Anterior cingulate cortex (tissue), 58 donors: ENCODE measurements at regions not wholly inside any gene's neighbourhood (a gene's known extent, or its start where the extent isn't known, plus 50 kb on each side); places are given as distances from the start of the nearest gene placed in this dataset.

Experiments
- DNase-seq, 58 donors: peaks; one replicate each; lab custom pipeline; 2025; lab: John Stamatoyannopoulos, UW

DNA sequence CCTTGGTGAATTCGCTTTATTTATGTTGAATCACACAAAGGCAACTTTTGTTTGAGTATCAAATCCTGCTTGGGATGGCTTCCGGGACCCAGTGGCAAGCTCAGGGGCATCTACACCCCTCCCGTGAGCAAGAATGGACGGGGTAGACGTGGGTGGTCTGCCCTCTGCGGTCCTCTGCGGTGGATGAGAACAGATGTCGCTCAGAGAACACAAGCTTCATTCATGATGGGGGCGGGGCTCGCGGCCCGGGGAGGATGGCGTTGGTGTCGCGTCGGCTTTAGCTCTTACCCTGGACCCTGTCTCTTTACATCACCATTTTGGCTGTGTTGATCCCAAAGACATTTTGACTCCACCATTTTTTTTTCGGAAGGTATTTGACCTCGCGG is 158.5 kb upstream of the RTL1 start:
- no peak for DNase-seq

DNA sequence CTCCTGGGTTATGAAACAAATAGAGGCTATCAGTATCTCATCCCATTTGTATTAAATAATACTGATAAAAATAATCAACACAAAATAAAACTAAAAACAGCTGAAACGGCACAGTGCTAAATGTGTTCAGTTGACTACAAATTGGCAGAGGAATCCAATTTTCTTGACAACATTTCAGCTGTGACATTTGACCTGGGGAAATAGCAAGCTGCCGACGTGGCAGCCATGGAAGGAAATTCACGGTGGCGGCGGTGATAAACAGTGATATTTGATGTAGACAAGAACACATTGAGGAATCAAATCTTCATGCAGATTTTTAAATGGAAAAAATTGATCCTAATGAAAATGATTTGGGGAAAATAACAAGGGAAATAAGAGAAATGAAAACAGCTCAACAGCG is 159.1 kb upstream of the RTL1 start:
- no peak for DNase-seq

DNA sequence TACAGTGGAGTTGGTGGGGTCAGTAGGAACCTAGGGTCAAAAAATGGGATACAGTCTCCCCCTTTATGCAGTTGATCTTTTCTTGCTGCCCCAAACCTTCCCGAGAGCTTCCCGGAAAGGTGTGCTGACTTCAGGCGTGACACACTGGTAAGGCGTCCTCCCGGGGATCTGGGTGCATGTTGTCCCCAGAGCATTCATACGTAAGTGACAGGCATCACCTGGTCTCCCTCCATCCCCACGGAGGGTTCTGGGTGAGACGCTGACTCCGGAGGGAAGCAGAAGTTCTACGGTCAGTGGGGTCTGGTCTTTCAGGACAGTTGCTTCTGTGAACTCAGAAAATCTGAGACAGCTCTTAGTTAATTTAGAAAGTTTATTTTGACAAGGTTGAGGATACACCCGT is 159.6 kb upstream of the RTL1 start:
- DNase-seq = no peak

DNA sequence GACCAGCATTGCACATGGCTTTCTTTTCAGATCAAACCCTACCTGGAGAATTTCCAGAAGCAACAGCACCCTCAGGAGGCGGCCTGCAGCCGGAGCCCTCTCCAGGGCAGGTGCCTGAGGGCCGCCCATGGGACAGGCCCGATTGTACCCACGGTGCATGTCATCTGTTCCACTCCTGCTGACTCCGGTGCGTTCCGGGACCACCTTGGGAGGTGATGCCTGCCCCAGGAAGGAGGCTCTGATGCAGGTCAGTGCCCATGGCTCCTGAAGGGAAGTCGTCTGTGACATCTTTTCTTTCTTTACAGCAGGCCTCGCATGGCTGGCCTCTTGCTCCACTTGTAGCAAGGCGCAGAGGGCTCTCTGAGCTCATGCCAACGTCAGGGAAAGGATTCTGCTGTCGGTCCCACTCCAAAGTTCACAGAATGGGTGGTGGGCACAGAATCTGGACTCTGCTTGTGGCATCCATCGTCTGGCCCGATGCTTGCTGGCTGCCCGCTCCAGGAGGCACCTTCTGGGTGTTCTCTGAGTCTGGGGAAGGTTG is 160.7 kb upstream of the RTL1 start:
- no peak for DNase-seq

DNA sequence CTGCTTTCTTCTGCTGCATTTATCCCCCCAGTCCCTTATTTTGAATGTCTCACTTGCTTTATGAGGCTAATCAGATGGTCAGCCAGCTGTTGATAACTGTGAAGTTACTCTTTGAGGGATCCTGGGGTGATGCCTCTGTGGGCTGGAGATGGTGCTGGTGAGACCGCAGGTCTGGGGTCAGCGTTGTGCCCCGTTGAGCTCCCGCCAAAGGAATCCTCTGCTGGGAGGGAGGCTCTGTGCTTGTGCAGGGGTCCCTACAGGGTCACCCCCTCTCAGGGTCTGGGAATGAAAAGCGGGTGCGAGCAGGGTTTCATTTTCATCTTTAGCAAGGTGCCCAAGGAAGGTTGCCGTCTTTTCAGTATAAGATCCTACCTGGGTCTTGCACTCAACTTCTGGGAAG is 161.2 kb upstream of the RTL1 start:
- DNase-seq = no peak

DNA sequence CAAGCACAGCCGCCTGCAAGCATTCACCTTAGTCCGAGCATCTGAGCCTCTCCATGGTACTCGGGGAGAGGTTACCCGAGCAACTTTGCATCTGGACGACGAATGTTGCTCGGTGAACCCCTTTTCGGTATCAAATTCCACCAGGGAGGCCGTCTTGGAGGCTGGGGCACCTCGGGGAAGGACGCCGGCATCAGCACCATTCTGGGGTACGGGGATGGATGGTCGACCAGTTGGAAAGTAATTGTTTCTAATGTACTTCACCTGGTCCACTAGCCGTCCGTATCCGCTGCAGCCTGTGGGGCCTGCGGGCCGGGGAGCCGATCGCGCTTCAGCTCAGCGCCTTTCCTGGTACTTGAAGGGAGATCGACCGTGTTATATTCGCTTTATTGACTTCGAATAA is 161.7 kb upstream of the RTL1 start:
- no peak for DNase-seq

DNA sequence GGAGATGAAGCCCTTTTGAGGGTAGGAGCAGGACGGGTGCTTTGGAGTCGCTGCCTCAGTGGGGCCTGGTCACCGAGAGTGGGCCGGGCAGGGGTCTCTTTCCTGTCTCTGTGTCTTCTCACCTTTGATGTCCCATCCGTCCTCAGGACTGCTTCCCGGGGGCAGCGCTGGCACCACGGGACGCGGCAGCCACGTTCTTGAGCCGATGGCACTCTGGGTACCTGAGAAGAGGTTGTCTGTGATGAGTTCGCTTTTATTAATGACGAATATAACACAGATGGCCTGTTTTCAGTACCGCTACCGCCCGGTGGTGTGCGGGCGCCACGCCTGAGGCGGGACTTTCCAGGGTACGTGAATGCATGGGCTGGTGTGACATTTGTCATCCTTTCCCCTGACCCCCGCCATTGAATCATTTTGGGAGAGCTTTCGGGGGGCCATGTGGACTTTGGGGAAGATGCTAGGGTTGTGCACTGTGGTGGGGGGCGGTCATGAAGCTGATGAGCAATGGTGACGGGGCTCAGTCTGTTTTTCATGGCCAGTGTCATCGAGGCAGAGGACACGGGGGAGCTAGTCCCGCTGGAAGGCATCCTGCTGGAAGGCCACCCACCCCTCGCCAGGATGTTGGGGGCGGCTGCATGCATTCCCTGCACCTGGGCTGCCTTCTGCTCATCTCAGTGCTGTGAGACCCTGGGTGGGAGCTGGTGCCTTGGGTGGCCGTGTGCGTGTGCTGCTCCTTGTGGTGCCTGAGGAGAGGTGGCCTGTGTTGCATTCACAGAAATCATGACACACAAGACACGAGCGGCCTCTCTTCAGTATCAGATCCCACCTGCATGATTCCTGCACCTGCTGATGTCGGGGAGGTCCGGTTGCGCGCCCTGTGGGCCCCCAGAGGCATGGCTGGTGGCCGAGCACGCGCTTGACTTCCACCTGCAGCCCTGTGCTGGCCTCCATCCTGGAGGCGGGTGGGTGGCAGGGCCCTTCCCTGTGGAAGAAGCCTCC is 162.5 kb upstream of the RTL1 start:
- DNase-seq = no peak

DNA sequence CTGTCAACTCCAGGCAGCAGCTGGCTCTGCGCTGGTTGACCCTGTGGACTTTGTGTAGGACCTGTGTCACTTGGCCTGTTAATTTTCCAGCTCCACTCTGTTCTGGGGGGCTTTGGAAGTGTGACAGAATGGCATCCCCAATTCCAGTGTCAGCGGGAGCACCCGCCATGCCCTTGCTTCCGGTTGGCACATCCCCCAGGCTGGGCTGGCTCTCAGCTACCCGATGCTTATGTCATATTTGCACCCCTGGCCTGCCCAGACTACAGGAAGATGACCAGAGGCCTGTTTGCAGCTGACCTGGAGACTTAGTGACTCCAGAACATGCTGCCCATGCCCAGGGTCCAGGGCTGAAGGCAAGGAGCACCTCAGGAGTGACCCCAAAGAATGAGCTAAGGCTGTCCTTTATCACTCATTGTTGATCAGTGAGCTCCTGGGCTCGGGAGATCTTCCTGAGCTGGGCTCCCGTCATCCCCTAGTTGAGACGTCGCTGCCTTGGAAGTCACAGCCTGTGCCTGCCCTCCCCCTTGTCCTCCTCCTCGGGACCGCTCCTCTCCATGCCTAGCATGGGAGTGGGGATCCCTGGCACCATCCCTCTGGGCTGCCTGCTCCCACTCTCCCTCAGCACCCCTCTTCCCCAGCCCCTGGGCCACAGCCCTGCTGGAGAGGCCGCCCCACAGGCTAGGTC is 163.4 kb upstream of the RTL1 start:
- DNase-seq = no peak

DNA sequence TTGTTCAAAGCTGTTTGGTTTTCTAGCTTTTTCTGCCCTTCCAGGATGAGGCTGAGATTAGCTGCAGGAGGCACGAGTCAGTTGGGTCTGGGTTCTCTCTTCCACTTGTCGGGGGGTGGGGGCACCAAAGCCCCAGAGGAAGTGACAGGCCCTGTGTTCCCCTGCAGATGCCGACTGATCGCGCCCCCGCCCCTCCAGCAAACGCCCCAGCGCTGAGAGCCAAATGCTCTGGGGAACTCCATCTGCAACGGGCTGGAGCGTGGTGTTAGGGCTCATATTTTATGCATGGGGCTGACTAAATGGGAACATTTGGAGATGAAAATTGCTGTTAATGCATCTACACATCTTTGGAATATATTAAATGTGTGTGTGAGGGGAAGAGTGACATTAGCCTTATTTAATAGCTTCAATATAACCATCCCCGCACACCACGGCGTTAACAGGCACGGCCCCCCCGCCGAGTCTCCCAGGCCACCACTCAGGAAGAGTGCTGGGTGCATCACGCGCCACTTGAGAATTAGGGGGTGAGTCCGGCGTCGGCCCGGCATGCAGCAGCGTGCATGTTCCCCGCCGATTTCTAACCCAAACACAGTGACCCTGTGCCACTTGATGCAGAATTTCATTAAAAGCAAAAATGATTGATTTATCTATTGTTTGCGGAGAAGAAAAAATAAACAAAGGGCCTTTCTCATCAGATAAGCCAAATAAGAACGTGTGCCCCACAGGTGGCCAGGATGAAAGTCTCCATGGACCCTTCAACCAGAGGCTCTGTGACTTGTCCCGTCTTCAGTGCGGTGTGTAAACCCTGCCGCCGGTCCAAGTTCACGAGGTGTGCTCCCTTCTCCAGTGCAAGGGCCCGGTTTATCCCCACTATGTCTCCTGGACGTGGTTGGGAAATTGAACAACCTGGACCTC is 165.0 kb upstream of the RTL1 start:
- DNase-seq = peak in 2 of 58 donors; percentile 22

DNA sequence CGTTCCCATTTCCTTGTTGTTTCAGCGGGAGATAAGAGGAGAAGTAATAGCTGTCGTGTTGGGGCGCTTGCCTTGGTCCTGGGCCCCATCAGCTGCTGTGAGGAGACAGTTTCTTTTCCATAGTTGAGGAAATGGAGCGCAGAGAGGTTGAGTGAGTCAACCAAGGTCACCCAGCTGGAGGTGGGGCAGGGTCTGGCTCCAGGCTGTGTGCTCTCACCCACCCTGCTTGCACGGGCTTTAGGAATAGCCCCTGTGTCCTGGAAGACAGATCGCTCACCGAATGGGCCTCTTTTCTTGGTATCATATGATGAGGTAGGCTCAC is 165.7 kb upstream of the RTL1 start:
- no peak for DNase-seq

DNA sequence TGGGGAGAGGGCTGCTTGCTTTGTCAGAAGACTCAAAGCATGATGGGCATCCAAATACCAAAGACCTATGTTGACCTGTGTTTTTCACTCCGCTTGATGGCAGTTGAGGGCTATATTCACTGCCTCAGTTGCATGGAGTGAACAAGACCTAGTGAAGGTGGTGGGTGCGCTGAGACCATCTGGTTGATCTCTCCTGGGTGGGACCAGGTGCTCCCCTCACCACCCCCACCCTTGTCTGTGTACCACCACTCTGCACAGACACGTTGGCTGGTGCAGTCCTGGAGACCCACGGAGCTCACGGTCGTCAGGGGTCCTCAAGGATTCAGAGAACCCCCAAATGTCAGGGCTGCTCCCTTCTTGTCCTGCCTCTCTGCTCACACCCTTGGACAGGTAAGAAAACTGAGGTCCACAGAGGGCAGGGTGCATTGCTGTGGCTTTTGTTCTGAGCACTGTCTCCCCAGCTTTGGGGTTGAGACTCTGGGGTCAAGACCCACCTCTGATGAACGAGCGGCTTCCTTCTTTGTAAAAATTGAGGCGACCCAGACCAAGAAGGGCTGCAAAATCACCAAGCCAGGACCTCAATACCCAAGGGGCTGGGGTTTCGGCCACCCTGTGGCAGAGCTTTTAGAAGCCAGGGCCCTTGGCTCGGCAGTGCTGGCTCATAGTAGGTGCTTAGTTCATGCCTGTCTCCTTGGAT is 166.3 kb upstream of the RTL1 start:
- DNase-seq = no peak

DNA sequence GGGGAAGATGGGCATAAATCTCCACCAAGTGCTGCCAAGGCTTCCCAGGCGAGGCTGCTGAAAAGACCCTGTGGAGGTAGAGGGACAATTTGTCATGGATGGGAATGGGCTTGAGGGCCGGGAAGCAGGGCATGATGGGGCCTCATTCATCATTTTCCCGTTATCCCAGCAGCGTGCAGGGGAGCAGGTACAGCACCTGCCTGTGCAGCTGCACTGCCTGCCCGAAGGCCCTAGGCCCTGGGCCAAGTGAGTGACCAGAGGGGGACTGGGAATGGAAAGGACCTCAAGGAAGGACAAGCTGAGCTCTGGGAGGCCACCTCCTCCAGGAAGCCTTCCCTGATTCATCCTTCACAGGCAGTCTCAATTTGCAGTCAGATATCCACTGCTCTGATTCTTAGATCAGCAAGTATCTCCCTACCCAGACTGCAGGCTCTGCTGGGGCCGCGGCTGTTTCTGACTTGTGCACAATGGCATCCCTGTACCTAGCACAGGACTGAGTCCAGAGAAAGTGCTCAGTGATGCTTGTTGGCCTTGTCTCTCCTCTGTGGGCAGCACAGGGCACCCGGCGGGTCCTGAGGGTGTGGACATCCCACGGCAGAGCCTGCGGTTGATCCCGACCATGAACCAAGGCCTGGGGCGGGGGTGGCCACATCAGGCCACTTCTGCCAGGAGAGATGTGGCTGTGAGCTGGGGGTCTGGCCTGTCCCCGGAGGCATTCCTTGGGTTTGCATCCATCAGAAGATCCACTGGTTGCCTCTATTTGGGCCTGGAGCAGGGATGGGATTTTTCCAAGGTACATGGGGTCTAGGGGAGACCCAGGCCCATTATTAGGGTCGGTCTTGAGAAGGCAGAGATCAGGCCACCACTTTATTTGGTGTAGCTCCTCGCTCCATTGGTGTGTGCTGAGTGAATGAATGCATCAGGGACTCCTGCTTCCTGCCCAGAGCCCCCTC is 167.3 kb upstream of the RTL1 start:
- DNase-seq = no peak

DNA sequence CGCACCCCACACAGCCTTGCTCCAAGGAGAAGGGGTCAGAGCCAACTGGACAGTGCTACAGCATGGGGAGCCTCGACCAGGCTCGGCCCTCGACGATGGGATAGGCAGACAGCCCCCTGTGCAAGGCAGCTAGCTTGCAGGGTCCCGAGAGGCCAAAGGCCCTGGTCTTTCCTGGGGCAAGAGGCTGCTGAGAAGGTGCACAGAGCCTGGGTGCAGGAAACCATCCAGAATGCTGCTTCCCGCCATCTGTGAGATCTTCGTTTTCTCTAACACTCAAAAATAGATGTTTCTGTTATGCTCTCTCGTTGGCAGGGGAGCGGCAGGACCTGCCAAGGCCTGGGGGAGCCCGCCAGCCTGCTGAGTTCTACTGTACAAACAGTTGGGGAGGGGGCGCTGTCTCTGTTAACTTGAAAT is 168.0 kb upstream of the RTL1 start:
- DNase-seq = peak in 7 of 58 donors; percentile 12 to 43 (median 32)

DNA sequence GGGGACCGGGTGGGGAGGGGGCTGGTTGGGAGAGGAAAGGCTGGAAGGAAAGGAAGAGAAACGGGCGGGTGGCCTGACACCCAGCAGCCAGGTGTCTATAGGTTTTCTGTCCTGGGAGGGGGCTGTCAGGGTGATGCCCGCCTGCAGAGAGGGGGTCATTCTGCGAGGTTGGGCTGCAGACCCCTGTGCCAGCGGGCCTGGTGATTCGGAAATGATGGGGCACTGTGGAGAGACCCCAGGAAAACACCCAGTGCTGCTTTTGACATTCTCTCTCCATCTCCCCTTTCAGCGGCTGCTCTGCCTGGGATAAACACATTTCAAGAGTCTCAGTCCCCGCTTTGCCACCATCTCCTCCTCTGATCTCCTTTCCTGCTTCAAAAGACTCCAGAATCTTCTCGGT is 168.5 kb upstream of the RTL1 start:
- no peak for DNase-seq

DNA sequence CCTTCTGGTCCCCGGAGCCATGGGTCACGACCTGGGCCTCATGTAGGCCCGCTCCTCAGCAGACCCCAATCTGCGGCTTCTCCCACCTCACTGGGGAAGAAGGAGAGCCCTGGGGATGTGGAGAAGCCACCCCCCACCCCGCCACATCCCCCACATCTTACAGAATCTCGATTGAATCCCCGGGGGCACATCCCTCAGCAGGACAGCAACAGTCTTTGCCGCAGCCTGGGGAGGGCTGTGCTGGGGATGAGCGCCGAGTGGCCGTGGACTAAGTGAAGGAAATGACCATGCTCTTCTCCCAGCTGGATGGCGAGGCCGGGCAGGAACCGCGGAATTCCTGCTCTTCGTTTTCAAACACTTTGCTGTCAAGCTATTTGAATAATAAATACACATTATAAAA is 169.0 kb upstream of the RTL1 start:
- no peak for DNase-seq

DNA sequence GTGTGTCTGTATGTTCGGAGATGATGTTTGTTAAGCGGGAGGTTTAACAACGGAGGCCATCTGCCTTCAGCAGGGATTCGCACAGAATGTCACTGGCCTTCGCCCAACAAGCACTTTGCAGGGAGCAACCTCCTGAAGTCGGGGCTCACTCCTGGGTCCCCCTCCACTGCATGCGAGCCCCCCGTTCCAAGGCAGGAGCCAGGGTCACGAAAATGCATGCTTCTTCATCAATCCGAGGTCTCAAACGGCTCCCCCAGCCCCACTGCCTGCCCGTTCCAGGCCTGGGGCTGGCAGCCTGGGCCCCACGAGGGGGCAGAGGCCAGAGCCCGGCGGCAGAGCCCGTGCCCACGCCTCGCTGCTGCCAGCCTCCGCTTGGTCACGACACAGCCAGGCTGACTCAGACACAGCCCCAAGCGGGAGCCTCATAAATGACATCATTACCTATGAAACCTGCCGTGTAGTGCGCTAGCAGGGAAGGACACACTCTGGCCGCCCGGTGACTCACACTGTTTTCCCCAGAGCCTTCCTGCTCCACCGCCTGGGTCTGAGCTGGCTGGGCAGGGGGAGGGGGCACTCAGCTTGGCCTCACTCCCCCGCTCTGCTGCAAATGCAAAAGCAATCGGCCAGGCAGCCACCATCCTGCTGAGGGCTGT is 169.5 kb upstream of the RTL1 start:
- DNase-seq = peak in 22 of 58 donors; percentile 9 to 79 (median 47)

DNA sequence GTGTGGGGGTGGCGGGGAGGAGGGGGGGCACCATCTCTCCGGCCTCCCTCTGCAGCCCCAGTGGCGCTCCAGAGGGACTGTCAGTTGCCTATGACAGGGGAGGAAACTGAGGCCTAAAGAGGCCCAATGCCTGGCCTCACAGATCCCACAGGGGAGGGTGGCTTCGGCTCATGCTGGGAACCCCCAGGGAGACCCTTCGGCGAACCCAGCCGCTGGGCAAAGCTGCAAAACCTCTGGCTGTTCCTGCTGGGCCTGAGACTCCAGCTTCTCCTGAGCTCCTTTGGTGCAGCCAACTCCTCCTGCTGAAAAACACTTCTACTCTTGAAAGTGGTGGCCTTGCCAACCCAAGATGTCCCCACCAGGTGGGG is 170.1 kb upstream of the RTL1 start:
- no peak for DNase-seq
